Karpas-422 (cell line): ENCODE measurements at regions not wholly inside any gene's neighbourhood (a gene's known extent, or its start where the extent isn't known, plus 50 kb on each side); places are given as distances from the start of the nearest gene placed in this dataset.

Source experiments
- DNase-seq: peaks from one replicate; pipeline ENCODE4 v3.0.0-alpha.2; 2015
- H2AFZ ChIP-seq: fragments of 200-600 bp; sonication (generic); 2 replicates; pipeline ENCODE4 v1.6.1; 2014; ENCODE audit warnings: antibody characterized with exemption, low read length, mixed read lengths
- H3K27ac ChIP-seq: fragments of 200-600 bp; sonication (generic); 2 replicates; pipeline ENCODE4 v1.5.1; 2014; ENCODE audit warnings: mild to moderate bottlenecking, low read length, moderate library complexity
- H3K27me3 ChIP-seq: fragments of 200-600 bp; sonication (generic); 2 replicates; pipeline ENCODE4 v1.6.1; 2014; ENCODE audit warnings: low read length, mixed read lengths
- H3K36me3 ChIP-seq: fragments of 200-600 bp; sonication (generic); 2 replicates; pipeline ENCODE4 v1.6.1; 2014; ENCODE audit warnings: low read length, mixed read lengths; ENCODE audit not compliant: insufficient read depth
- H3K4me1 ChIP-seq: fragments of 200-600 bp; sonication (generic); 2 replicates; pipeline ENCODE4 v1.6.1; 2014; ENCODE audit warnings: mild to moderate bottlenecking, low read length, mixed read lengths
- H3K4me2 ChIP-seq: fragments of 200-600 bp; sonication (generic); 2 replicates; pipeline ENCODE4 v1.6.1; 2014; ENCODE audit warnings: low read length, low read depth, mild to moderate bottlenecking; ENCODE audit not compliant: poor library complexity, severe bottlenecking
- H3K4me3 ChIP-seq: fragments of 200-600 bp; sonication (generic); 2 replicates; pipeline ENCODE4 v1.5.1; 2014; ENCODE audit warnings: mild to moderate bottlenecking, antibody characterized with exemption, low read length, mixed read lengths
- H3K79me2 ChIP-seq: fragments of 200-600 bp; sonication (generic); 2 replicates; pipeline ENCODE4 v1.6.1; 2014; ENCODE audit warnings: mild to moderate bottlenecking, low read length, mixed read lengths
- H3K9ac ChIP-seq: fragments of 200-600 bp; sonication (generic); 2 replicates; pipeline ENCODE4 v1.6.0; 2014; ENCODE audit warnings: low read length
- H3K9me2 ChIP-seq: fragments of 200-600 bp; sonication (generic), shearing (Covaris generic); replicated peaks from 2 replicates; pipeline ENCODE4 v1.6.0; 2014; ENCODE audit warnings: mild to moderate bottlenecking, low read length, moderate library complexity; ENCODE audit not compliant: insufficient read depth
- H3K9me3 ChIP-seq: fragments of 300-700, 200-600 bp; sonication (generic); 2 replicates; pipeline ENCODE4 v1.6.1; 2014; ENCODE audit warnings: low read length, mixed read lengths
- H4K20me1 ChIP-seq: fragments of 200-600 bp; sonication (generic); 2 replicates; pipeline ENCODE4 v1.6.1; 2014; ENCODE audit warnings: mild to moderate bottlenecking, antibody characterized with exemption, low read length, low read depth; ENCODE audit not compliant: insufficient read depth

DNA sequence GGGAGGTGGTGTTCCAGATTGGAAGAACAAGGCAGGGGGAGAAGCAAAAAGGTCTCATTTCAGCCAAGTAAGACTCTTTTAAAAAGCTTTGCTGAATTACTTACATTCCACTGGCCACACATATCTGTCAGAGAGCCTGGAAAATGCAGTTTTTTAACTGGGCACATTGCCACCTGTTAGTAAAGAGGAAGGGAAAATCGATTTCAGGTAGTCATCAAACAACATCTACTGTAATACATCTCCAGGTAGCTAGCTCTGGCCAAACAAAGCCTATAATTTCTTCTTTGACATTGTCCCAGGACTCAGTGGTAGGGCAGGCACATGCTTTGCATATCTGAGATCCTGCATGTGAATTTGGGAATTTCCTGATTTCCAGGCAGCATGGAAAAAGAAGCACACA, 480.7 kb upstream of the SUCLG2 start:
- Histone ChIP-seq H3K27ac (no peak overlapping the region), H3K4me2 (no peak overlapping the region), H4K20me1 (no peaks in the 10 kb centered on the region), H3K9me3 (no peaks in the 10 kb centered on the region), H3K27me3 (no peaks in the 10 kb centered on the region), H3K4me3 (no peak overlapping the region), H3K79me2 (no peaks in the 10 kb centered on the region), H3K9me2 (no peaks in the 10 kb centered on the region), H2AFZ (no peak overlapping the region), H3K36me3 (no peaks in the 10 kb centered on the region), H3K4me1 (no peaks in the 10 kb centered on the region), H3K9ac (no peak overlapping the region)
- DNase-seq: no peak

DNA sequence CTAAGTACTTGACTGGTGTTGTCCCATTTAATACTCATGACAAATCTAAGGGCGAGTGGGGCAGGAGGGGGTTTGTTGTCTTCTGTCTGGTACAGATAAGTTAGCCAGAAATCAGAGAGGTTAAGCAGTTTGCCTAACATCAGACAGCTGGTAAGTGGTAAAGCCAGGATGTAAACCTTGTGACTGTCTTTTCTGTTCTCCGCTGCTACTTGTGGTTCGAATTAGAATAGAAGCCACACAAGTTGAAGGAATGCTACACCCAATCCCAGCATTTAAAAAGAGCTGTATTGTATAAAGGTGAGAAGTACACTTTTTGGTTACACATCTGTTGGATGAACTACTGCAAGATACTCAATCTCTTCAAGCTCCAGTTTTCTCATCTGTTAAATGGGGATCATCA, 474.7 kb upstream of the SUCLG2 start:
- Histone ChIP-seq H3K27ac (no peak overlapping the region), H3K4me3 (no peak overlapping the region), H4K20me1 (no peaks in the 10 kb centered on the region), H3K36me3 (no peaks in the 10 kb centered on the region), H3K9me2 (no peaks in the 10 kb centered on the region), H3K4me1 (no peaks in the 10 kb centered on the region), H3K9me3 (no peaks in the 10 kb centered on the region), H3K9ac (no peak overlapping the region), H3K79me2 (no peaks in the 10 kb centered on the region), H3K27me3 (no peaks in the 10 kb centered on the region), H2AFZ (no peak overlapping the region), H3K4me2 (no peak overlapping the region)
- no peak for DNase-seq

- Histone ChIP-seq H3K4me2 (no peak overlapping the region), H4K20me1 (no peaks in the 10 kb centered on the region), H3K27me3 (no peaks in the 10 kb centered on the region), H3K36me3 (no peaks in the 10 kb centered on the region), H3K9me2 (no peaks in the 10 kb centered on the region), H3K9ac (no peak overlapping the region), H3K4me1 (no peaks in the 10 kb centered on the region), H3K4me3 (no peak overlapping the region), H3K27ac (no peak overlapping the region), H3K79me2 (no peaks in the 10 kb centered on the region), H3K9me3 (no peaks in the 10 kb centered on the region), H2AFZ (no peak overlapping the region)
- DNase-seq: no peak
Observed at GRCh38 chr3:68123231-68123630, 468.8 kb upstream of the SUCLG2 start.

GRCh38 chr3:68121287-68121686, 466.9 kb upstream of the SUCLG2 start:
- Histone ChIP-seq H3K27ac (no peak overlapping the region), H2AFZ (no peak overlapping the region), H3K27me3 (no peaks in the 10 kb centered on the region), H3K9ac (no peak overlapping the region), H3K9me2 (no peaks in the 10 kb centered on the region), H3K79me2 (no peaks in the 10 kb centered on the region), H4K20me1 (no peaks in the 10 kb centered on the region), H3K4me3 (no peak overlapping the region), H3K4me2 (no peak overlapping the region), H3K4me1 (no peaks in the 10 kb centered on the region), H3K9me3 (no peaks in the 10 kb centered on the region), H3K36me3 (no peaks in the 10 kb centered on the region)
- DNase-seq: no peak

DNA sequence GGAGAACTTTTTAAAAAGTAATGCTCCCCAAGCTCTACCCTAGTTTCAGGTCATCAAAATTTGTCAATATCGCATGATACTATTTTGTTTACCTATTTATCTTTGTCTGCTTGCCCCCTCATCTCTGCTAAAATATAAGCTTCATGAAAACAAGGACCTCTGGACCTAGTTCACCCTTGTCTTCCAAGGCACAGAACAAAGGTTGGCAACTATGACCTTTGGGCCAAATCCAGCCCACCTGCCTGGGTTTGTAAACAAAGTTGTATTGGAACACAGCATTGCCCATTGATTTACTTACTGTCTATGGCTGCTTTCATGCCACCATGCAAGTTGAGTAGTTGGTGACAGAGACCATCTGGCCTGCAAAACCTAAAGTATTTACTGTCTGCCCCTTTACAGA, 462.2 kb upstream of the SUCLG2 start:
- H3K36me3 ChIP-seq: no peaks in the 10 kb centered on the region
- no peaks in the 10 kb centered on the region for H3K27me3 ChIP-seq
- no peaks in the 10 kb centered on the region for H3K9me2 ChIP-seq
- DNase-seq: no peak
- H3K27ac ChIP-seq: no peak overlapping the region
- H4K20me1 ChIP-seq: no peaks in the 10 kb centered on the region
- no peaks in the 10 kb centered on the region for H3K9me3 ChIP-seq
- H3K9ac ChIP-seq: no peak overlapping the region
- no peaks in the 10 kb centered on the region for H3K4me1 ChIP-seq
- no peaks in the 10 kb centered on the region for H3K79me2 ChIP-seq
- no peak overlapping the region for H2AFZ ChIP-seq
- H3K4me2 ChIP-seq: no peak overlapping the region
- no peak overlapping the region for H3K4me3 ChIP-seq

- no peak overlapping the region for H2AFZ ChIP-seq
- no peak overlapping the region for H3K9ac ChIP-seq
- no peak overlapping the region for H3K27ac ChIP-seq
Observed at GRCh38 chr3:68103811-68104210, 449.4 kb upstream of the SUCLG2 start.

GRCh38 chr3:68090571-68090970, 436.2 kb upstream of the SUCLG2 start:
- Histone ChIP-seq H2AFZ (no peak overlapping the region), H3K4me1 (no peaks in the 10 kb centered on the region), H4K20me1 (no peaks in the 10 kb centered on the region)

More at GRCh38 chr3:68103811-68104210, 449.4 kb upstream of the SUCLG2 start:
- H3K4me1 ChIP-seq: no peaks in the 10 kb centered on the region
- H3K4me3 ChIP-seq: no peak overlapping the region
- no peaks in the 10 kb centered on the region for H3K36me3 ChIP-seq
- H3K27me3 ChIP-seq: no peaks in the 10 kb centered on the region
- no peaks in the 10 kb centered on the region for H3K9me2 ChIP-seq
- H3K79me2 ChIP-seq: no peaks in the 10 kb centered on the region
- H4K20me1 ChIP-seq: no peaks in the 10 kb centered on the region
- H3K4me2 ChIP-seq: no peak overlapping the region
- no peak for DNase-seq
- H3K9me3 ChIP-seq: no peaks in the 10 kb centered on the region

DNA sequence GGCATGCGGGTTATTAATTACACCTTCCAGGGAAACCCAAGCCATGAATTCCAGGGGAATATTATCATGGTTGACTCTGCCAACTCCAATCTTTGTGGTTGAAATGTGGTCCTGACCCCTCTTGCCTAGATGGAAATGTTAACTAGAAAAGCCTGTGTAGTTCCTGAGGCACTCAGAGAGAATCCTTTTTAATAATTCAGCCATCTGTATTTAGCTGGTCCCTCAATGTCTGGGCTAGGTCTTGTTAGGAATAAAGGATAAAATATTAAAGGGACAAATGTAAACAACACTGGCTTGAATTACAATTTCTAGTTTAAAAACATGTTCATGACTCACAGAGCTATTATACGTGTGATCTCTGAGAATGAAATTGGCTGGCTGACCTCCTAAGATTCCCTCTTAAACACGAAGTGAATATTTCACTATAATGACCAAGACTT, 435.2 kb upstream of the SUCLG2 start:
- no peaks in the 10 kb centered on the region for H4K20me1 ChIP-seq
- H2AFZ ChIP-seq: no peak overlapping the region
- no peak overlapping the region for H3K27ac ChIP-seq
- no peaks in the 10 kb centered on the region for H3K9me3 ChIP-seq
- no peak overlapping the region for H3K4me3 ChIP-seq
- H3K36me3 ChIP-seq: no peaks in the 10 kb centered on the region
- no peak for DNase-seq
- H3K4me1 ChIP-seq: no peaks in the 10 kb centered on the region
- no peaks in the 10 kb centered on the region for H3K9me2 ChIP-seq
- H3K4me2 ChIP-seq: no peak overlapping the region
- H3K27me3 ChIP-seq: no peaks in the 10 kb centered on the region
- H3K79me2 ChIP-seq: no peaks in the 10 kb centered on the region
- H3K9ac ChIP-seq: no peak overlapping the region

More at GRCh38 chr3:68090571-68090970, 436.2 kb upstream of the SUCLG2 start:
- DNase-seq: no peak
- Histone ChIP-seq H3K27ac (no peak overlapping the region), H3K4me3 (no peak overlapping the region), H3K9ac (no peak overlapping the region), H3K79me2 (no peaks in the 10 kb centered on the region), H3K4me2 (no peak overlapping the region), H3K27me3 (no peaks in the 10 kb centered on the region), H3K9me2 (no peaks in the 10 kb centered on the region), H3K36me3 (no peaks in the 10 kb centered on the region), H3K9me3 (no peaks in the 10 kb centered on the region)

- H3K27ac ChIP-seq: no peak overlapping the region
- no peaks in the 10 kb centered on the region for H3K4me1 ChIP-seq
- DNase-seq: no peak
- H3K9ac ChIP-seq: no peak overlapping the region
- no peaks in the 10 kb centered on the region for H3K9me2 ChIP-seq
- H2AFZ ChIP-seq: no peak overlapping the region
- no peaks in the 10 kb centered on the region for H3K36me3 ChIP-seq
- no peaks in the 10 kb centered on the region for H3K79me2 ChIP-seq
- no peak overlapping the region for H3K4me3 ChIP-seq
- H3K4me2 ChIP-seq: no peak overlapping the region
- H3K9me3 ChIP-seq: no peaks in the 10 kb centered on the region
- no peaks in the 10 kb centered on the region for H4K20me1 ChIP-seq
- H3K27me3 ChIP-seq: no peaks in the 10 kb centered on the region
Observed at GRCh38 chr3:68088636-68089035, 434.2 kb upstream of the SUCLG2 start.
